IPS DF 4.7 (cell line): ENCODE measurements at regions not wholly inside any gene's neighbourhood (a gene's known extent, or its start where the extent isn't known, plus 50 kb on each side); places are given as distances from the start of the nearest gene placed in this dataset.

Source experiments
- DNase-seq: peaks from one replicate; pipeline ENCODE4 v3.0.0-alpha.2; 2013; ENCODE audit warnings: low spot score; ENCODE audit errors: extremely low read depth

DNA sequence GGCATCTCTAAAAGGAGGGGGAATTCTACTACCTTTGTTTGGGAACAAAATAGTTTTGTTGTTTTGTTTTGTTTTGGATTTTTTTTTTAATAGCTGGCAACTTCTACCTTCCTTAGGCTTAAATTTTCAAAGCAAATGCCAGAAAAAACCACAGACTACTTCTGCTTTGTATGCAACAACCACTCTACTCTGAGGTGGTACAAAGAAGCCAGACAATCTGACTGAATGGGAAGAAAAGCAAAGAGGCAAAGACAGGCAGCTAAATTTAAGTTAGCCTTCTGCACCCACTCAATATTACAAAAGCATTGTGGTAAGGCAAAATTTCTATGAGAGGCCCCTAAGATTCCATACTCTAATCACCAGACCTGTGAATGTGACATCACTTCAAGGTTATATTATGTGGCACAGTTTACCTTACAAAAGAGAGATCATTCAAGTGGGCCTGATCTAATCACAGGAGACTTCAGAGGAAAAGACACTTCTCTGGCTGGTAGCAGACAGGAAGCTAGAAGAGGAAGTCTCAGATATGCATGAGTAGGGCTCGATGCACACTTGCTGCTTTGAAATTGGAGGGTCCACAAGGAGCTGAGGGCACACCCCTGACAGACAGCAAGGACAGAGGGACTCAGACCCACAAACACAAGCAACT is 566.6 kb downstream of the RPS29 start:
- no peak for DNase-seq

GRCh38 chr14:49017447-49017846 is 568.7 kb downstream of the RPS29 start:
- DNase-seq = no peak

DNA sequence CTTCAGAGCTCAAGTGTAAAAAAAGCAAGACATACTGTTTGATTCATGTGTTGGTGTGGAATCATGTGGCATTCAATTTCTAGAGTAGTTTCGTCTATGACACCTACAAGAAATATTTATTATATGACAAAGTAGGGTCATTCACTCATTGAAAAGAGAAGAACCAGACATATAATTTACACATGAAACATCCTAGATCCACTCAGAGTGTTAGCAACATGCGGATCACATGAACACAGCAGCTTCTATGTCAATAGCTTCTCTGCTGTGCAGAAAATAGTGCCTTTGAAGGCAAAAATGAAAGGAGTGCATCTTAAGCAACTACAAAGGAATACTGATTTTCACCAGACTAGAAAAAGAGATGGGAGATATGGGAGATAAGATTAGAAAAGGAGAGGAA is 569.8 kb downstream of the RPS29 start:
- no peak for DNase-seq

- no peak for DNase-seq
These were observed 571.7 kb downstream of the RPS29 start for GRCh38 chr14:49014476-49014875.

- no peak for DNase-seq
These were observed 577.8 kb downstream of the RPS29 start for GRCh38 chr14:49008363-49008762.

DNA sequence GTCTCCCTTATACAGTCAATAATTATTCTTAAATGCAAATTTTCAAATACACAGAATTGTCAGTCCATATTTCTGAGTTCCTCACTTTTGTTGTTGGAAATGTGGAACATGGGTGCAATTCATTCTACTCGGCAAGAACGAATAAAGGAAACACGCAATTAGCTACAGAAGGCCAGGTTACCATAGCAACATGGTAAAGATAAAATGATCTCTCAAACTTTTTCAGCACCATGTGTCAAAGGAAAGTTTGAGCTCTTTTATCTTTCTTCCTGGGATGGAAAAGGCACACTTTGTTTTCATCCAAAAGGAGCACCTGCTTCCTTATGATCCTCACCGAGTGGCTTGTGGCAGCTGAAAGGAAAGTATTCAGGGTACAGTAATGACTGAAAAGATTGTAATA is 595.0 kb downstream of the RPS29 start:
- DNase-seq = no peak

GRCh38 chr14:48983351-48983888 is 602.8 kb downstream of the RPS29 start:
- no peak for DNase-seq

DNA sequence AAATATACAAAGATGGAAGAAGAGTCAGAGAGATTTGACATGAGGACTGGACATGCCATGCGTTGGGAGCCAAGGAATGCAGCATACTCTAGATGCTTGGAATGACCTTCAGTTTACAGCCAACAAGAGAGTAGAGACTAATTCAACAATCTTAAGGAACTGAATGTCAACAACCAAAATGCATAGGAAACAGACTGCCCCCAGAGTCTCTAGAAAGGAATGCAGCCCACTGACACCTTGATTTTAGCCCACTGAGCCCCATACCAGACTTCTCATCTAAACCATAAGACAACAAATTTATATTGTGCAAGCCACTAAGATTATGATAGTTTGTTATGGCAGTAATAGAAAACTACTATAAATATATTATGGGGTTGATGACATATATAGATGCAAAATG is 611.2 kb downstream of the RPS29 start:
- DNase-seq = no peak

DNA sequence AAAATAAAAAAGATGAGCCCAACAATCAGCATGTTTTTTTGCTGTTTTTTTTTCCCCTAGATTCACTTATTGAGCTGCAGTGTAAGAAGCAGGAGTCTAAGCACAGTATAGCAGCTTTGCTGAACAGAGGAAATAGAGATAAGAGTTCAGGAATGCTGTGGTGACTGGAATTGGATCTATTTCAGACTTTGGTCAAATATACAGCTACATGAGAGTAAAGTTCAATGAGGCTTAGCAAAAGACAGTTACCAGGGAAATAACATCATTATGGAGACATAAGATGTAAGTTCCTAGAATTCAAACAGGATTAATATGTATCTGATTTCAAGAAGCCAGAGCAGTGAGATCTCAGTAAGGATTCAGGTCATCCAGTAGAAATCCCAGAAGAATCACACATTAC is 613.0 kb downstream of the RPS29 start:
- no peak for DNase-seq

GRCh38 chr14:48970943-48971342 is 615.2 kb downstream of the RPS29 start:
- no peak for DNase-seq

GRCh38 chr14:48967419-48967818 is 618.8 kb downstream of the RPS29 start:
- no peak for DNase-seq

GRCh38 chr14:48963231-48963790 is 622.9 kb downstream of the RPS29 start:
- no peak for DNase-seq

- no peak for DNase-seq
These were observed 628.7 kb downstream of the RPS29 start for GRCh38 chr14:48957486-48957885.

DNA sequence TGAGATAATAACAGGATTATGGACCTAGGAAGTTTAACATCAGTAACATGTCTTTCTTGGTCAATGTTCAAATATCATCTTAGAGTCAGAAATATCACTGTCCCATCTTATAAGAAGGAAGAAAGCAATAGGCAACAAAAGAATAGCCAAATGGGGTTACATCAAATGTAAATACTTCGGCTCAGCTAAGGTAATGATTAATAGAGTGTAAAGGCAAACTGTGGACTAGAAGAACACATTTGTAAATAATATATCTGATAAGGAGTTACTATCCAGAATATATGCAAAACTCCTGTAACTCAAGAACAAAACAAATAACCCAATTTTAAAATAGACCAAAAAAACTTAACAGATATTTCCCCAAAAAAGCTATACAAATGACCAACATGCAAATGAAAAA is 630.3 kb downstream of the RPS29 start:
- DNase-seq = no peak

DNA sequence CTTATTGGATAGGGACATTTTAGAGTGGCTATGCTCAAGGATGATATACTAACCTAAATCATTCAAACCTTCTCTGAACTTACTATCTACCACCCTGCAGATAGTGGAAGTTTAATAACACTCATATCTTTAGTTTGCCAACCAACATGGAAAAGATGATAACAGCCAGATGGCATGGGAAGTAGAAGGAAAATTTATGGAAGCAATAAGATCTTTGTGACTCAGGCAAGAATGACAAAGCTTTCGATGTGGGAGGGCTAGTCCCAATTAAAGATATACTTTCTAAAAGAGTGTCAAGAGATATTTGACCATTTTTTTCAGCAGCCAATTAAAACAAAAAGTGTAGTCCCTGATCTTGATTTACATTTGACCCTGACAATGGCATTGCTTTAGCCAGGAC is 631.7 kb downstream of the RPS29 start:
- no peak for DNase-seq

GRCh38 chr14:48944809-48945208 is 641.4 kb downstream of the RPS29 start:
- DNase-seq = no peak

GRCh38 chr14:48943913-48944312 is 642.3 kb downstream of the RPS29 start:
- no peak for DNase-seq

DNA sequence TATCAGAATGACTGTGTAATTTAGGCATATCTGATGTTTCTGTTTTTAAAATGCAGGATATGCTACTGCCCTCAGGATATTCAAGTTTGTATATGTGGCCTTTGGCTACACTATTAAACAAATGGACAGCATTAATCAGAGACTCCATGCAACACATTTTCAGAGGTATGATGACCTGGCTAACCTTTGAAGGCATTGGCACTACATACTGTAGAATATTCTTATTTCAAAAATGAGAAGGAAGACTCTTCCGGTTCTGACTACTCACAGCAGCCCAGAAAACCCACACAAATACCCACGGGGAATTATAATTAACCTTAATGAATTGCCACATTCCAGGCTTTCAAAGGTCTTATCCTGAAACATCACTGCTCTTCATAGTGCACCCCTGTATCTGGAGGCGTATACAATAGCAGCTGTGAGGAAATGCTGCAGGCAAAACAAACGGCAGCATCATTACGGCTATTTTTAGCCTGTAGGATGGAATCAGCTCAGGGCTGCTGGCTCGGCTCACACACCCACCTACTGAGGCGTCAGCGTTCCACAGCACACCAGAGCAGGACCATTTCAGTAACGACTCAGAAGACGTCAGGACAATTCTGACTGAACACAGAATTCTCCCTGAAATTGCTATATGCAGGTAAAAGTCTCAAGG is 648.5 kb downstream of the RPS29 start:
- no peak for DNase-seq

DNA sequence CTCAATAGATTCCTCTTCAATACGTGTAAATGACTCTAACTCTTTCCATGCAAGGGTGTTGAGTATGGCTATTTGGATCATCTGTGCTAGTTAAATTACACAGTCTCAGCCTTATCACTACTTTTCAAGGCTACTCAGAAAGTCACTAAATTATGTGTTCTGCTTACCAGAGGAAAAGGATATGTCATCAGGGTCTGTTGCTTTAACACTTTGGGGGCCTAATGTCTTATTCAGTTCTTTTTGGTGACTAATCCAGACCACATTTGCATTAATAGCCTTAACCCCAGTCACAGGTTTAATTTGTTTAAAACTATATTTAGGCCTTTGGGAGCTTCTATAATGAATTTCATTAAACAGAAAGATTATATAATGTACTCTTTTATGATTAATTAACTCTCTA is 649.3 kb downstream of the RPS29 start:
- DNase-seq = no peak

DNA sequence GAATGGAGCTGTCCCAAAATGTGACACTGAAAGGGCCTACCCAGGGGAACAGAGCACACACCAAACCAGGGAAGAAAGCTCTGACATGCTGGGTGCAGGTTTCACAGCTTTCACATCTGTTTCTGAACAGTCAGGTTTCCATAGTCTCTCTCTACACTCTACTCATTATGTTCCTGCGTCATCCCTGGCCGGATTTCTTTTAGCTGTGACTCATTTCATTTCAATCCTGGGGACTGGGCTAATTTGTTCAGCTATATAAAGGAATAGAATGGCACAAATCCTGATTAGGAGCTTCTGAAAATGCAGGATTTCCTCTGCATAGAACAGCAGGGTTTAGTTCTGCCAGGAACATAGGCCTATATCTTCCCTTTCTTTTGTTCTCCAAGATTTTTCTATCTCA is 649.8 kb downstream of the RPS29 start:
- no peak for DNase-seq

DNA sequence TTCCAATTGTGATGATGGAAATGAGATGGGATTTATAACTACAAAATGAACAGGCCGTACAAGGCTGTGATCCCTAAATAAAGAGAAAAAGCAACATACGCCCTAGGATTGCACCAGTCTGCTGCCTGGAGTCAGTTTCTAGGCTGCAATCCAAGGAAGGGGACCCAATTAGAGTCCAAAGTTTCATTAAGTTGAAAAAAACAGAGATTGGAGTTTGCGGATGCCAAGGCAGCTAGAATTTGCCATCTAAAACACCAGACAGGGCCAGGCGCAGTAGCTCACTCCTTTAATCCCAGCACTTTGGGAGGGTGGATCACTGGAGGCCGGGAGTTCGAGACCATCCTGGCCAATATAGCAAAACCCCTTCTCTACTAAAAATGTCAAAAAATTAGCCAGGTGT is 661.0 kb downstream of the RPS29 start:
- no peak for DNase-seq

- no peak for DNase-seq
These were observed 671.3 kb downstream of the RPS29 start for GRCh38 chr14:48914921-48915320.

DNA sequence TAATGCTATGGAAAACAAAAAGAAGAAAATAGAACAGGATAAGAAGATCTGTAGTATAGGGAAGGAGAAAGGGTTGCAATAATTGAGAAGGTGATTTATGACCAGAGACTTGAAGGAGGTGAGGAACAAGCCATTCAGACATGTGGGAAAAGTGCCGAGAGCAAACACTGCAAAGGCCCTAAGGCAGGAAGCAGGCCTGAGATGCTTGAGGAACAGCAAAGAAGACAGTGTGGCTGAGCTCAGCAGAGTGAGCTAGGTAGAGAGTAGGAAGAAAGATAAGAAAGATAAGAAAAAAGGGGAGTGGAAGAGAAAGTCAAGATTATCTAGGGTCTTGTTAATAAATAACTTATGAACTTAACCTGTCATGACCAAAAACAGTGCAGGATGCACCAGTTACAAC is 671.8 kb downstream of the RPS29 start:
- DNase-seq = no peak
